IPS DF 19.7 (cell line): ENCODE measurements at regions not wholly inside any gene's neighbourhood (a gene's known extent, or its start where the extent isn't known, plus 50 kb on each side); places are given as distances from the start of the nearest gene placed in this dataset.

Source experiments
- DNase-seq: peaks from one replicate; pipeline ENCODE4 v3.0.0-alpha.2; 2013; ENCODE audit warnings: low read depth, low spot score

DNA sequence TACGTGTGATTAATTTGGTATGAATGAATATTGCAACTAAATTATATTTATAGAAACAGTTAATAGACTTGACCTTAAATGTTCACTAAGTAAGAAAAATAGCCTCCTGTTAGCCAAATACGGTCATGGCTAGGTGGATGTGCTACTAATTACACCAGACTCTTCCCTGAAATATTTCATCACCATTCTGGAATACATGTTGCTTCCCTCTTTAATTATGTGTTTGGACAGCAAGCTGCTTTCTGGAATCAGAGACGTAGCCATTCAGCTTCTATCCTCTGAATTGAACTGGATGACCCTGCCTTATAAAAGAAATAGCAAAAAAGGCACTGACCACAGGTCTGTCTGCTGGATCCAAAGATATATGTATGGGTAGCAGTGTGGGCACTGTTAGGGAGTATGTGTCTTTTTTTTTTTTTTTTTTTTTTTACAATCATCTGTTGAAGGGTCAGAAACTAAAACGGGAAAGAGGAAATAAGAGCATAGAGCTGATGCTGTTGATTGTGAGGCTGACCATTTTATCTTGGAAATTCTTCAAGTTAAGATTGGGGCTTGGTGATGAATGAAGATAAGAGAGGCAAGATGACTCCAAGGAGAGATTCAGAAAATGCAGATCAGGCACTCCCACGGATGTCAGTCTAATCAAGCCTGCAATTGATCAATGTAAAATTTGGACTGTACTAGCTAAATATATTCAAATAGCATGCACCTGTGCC, 283.2 kb upstream of the HSF2 start:
- no peak for DNase-seq

DNA sequence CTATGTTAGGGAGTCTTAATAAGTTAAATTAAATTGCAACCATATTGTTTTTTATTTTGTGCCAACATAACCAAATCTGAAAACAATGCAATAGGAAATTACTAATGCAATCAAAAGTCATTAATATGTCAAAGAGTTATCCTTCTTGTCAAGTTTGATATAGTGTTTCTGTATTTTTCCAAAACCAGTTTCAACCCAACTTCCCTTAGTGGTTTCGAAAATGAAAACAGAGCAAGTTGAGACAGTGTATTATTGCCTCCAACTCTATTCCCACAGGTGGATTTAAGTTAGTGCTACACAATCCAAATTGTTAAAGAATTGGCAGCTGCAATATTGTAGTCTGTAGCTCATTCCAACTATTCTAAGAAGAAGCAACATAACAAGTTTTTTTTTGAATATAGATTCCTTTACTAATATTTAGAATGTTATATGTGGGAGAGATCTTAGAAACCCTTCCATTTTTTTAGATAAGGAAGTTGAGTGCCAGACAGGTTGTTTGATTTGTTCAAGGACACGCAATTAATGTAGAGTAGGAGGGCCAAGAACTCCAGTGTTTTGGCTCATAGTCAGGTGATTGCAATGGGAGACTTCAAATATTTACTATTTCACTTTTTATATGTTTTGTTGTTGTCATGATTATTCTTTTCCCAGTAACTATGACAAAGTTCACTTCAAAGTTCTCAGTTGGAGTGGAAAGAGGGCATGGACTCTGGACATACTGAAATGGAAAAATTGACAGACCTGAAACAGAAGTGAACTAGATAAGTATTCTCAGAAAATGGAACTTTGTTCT, 282.4 kb upstream of the HSF2 start:
- no peak for DNase-seq

DNA sequence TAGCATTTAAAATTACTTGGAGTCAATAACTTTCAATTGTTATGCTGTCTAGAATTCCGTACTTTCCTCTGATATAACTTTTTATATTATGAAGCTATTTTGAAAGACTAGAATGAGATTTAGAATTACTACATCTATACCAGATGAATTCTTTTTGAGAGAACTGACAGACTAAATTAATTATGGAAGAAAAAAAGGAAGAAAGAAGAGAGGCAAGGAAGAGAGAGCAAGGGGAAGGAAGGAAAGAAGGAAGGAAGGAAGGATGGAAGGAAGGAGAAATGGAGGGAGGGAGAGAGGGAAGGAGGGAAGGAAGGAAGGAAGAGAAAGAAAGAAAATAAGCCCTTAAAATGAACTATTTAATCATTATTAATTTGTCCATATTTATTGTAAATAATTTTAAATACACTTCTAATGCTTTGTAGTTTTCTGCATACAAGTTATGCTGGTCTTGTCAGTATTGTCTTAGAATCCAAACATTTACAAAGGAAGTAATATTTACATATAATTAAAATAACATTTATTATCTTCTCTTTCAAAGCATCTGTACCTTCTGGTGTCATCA, 280.4 kb upstream of the HSF2 start:
- no peak for DNase-seq

DNA sequence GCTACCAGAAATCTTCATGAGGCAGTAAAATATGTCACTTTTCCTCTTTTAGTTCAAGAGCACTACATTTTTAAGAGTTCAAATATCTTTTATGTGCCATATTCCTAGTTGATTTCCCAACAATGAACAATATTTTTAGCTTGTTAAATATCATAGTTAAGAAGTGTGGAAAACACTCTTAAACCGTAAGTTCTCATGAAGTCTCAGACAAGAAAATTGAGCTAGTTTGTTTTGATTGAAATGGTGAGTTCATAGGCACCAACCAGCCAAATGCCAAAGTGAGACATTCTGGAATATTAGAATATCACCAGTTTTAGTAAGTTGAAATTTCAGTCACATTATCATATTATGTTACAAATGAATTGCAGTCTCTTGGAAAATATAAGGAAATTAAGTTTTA, 277.2 kb upstream of the HSF2 start:
- no peak for DNase-seq

DNA sequence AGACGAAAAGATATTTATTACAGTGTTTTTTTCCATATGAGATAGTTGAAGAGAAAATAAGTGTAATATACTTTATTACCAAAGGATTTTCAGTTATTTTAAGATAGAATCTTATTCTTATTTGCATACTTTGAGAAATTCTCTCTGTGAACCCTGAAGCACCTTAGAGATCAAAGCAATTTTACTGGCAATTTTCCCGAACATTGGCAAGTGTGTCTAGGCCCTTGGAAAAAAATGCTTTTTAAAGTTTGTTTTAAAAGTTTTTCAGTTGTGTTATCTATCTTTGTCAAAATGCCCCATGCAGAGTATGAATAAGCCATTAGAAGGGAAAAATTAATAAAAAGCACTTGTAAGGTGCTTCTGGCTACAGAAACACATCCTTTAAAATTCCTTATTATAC, 276.8 kb upstream of the HSF2 start:
- DNase-seq: no peak

DNA sequence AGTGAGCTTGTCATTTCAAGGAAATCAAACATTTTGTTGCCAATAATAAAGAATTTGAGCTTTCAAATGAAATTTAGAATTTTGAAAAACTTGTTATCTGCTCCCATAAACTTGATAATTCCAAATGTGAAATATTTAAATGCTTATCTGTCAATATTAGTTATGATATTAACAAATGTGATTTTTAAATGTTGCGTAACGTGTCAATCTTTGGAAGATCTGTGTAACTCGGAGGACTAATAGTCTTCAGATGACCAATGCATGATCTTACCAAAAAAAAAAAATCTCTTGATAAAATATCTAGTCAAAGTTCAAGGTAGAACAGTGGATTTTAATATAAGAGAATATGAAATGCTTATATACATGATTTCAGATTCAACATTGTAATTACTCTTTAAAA, 274.5 kb upstream of the HSF2 start:
- DNase-seq: no peak

DNA sequence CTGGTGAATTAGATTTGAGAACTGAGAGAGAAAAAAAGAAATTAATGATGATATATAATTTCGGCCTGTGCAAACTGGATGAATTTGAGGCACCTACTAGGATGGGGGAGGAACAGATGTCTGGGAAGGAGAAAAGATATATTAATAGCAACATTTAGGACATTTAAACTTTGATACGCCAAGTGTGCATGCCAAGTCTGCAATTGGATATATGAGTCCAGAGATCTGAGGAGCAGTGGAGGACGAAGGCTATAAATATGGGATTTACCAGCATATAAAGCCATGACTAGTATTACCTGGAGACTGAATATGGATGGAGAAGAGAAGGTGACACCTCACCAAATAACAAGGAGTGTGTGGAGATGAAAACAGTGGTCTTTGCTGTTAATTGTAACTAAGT, 272.6 kb upstream of the HSF2 start:
- DNase-seq: no peak

DNA sequence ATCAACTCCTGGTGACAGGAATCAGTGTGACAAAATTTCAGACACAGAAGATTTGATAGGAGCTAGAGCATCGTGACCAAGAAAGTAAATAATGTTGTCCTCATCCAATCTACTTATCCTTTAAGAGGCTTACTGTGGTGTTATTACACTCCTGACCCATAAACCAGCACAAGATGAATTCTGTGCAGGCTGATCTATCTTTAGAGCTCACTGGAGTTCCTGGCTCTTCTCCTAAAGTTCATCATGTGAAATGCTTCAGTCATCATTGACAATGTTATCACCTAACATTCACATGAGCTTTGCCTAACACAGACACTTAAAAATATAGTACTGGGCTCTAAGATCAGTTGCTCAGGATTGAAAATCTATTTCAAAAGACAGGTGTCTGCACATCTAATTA, 271.0 kb upstream of the HSF2 start:
- no peak for DNase-seq

DNA sequence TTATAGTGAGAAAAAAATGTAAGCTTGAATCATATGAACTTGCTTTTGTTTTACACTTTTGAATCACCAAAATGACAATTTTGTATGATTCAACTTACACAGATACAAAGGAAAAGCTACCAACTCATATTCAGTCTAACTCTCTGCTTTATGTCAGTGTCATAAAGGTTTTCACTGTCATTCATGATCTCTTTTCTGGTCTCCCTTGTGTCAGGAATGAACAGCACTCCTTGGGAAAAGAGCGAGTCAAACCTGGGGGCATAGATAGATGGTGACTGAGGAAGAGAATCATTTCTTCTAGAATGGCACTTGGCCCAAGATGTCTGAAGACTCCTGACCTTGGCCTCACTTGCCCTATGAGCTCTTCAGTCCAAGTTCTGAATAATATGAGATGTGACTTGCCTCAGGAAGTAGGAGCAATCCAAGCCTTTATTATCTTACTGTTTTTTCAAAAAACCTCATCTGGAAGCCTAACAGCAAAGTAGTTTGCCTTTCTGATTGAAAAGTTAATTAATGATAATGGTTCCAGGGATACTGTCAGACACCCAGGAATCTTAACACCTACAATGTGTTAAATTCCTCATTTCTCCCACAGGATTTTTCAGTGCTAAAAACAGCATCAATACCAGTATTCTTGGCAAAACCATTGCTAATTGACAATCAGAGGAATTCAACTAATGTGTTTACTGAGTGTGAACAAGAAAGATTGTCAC, 270.0 kb upstream of the HSF2 start:
- DNase-seq: no peak

DNA sequence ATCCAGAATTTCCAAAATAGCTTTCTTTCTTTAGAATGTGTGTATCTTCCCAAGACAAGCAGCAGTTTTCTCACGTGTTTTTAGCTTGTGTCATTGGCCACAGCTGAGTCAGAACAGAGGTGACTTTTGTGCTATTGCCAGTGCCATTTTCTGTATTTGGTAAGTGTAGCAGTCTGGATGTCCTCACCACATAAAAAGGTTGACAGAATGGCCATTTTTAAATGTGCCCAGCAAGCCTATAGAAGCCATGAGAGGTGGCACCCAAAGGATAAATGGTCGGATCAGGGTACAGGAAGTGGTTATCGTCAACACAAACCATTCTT, 269.5 kb upstream of the HSF2 start:
- DNase-seq: no peak

DNA sequence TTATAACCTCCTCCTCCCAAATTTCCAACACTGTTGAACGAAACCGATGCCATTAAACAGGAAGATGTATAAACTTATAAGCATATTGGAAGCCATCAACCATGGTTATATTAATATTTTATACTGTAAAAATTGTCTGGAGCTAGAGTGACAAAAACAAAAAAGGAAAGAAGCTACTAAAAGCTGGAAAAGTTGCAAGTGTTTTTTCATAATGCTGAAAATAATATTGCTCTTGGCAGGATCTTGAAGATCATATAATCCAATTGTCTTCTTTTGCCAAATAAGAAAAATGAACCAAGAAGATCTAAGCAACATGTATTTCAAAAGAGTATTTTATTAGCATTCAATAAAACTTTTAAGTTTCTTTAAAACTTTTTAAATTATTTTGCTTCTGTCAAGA, 268.9 kb upstream of the HSF2 start:
- no peak for DNase-seq

DNA sequence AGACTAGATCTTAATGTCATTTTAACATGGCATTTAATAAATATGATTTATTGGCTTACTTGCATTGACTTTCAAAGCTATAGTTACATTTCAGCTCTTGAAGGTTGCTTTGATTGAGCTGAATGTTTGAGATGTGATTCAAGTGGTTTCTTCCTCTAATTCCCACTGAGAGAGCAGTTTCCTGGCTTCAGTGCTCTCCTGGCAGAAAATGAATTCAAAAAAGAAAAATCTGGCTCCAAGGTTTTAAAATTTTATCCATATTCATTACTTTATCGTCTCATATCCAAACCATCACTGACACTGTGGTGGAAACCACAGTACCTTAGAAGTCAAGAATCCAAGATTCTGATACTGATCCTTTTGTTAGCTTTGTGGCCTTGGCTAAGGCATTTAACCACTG, 263.1 kb upstream of the HSF2 start:
- DNase-seq: no peak

DNA sequence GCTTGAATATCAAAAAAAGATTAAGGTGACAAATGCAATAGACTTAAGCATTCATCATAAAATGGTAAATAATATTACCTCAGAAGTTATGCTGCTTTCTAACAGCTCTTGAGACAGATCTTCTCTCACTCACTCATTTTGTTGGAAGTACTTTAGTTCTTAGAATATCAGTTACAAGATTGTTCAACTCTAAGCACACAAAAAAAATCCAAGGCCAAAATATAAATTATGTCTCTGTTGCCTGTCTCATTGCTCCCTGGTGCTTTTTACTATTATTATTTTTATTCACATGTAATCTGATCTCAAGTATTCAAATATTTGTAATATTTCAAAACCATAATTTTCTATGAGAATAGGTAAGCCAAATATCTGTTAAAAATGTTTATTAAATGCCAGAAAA, 259.4 kb upstream of the HSF2 start:
- DNase-seq: no peak

DNA sequence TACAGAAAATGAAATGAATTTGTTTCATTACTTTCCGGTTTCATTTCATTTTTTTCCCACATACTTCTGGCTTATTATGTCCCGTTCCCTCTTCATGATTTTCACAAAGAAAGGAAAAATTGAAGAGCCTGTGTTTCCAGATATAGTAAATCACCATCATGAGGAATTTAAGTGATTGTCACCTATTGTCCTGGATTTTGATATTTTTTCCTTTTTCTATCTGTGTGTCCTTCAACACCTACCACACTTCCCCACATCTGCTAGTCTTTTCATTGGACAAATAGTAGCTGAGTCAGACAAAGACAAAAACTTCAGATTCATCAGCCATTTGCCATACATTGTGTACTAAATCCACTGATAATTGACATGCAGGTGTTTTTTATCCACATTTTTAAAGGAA, 258.2 kb upstream of the HSF2 start:
- no peak for DNase-seq

DNA sequence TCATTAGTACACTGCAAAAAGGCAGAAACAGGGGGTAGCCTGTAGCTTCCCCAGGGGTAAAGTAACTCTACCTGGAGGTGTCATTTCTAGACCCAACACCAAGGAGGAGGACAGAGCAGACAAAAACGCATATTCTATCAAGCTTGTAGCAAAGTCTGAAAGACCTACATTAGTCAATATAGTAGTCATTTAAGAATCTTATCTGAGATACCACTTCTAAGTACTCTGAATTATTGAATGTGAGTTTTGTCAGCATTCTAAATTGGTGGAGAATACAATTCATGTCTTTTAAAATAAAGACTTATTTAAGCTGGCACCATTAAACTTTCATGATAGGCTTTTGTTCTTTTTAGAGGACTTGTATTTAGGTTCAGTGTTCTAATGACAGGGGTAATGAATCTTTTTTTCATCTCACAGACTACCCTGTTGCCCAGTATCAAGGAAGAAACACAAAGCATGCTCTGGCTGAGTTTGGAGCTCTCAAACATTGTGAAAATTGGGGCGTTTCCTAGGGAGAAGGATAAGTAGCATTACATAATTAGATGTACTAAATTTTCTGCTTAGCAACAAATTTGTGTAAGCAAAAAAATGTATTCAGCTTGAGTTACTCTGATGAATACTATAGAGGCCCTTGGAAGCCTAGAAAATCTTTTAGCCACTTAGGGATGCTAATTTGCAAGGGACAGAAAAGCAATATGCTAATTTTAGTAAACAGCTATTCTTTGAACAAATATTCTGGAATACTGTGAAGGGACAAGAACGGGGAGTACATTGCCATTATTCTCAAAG, 255.4 kb upstream of the HSF2 start:
- no peak for DNase-seq

DNA sequence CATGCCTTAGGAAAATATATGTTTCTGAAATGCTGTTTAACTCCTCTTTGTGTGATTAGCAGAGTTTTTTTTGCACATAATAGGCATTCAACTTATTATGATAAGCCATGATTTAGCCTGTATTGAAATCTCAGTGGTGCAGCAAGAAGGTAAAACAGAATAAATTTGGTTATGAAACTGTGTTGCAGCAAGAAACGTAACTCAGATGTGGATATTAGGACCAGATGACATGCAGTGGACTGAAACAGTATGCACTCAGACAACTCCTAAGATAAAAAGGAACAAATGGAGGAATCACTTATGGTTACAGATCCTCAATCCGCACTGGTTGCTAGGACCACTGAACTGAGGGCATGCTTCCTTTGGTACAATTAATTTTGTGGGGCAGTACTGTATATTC, 254.2 kb upstream of the HSF2 start:
- no peak for DNase-seq

DNA sequence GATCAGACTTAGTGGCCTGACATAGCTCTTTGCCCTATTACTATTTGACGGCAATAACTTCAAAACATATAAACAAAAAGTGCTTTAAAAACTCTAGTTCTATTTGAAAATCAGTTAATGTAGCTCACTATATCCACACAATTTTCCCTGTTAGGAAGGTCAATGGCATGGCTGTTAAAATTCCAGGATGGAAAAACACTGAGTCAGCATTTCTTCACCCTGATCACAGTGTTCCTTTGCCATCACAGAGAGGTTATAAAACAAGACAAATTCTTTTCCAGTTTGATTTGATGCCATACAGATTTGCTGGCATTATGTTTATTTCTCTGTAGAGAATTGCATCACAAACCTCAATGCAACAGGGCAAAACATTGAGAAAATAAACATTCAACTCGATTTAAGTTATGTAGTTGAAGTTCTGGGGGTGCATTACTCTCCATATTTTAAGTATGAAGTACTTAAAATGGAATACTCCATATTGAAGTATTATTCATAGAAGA, 253.7 kb upstream of the HSF2 start:
- no peak for DNase-seq

DNA sequence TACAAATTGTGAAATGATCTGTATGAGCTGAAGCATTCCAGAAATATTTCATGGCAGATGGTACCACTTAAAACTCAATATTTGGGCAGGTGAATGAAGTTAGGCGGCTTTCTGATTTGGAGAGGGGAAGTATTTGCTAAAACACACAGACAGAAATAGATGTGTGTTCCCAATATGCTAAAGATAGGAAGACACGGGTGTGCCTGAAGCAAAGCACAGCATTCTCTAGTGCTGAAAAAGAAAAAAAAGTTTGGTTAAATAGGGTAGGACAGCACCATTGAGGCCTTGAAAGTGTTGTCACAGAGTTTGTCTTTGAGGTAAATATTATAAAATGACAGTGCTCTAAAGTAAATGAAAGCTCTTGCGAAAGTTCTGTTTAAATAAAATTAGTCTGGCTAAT, 252.2 kb upstream of the HSF2 start:
- no peak for DNase-seq

DNA sequence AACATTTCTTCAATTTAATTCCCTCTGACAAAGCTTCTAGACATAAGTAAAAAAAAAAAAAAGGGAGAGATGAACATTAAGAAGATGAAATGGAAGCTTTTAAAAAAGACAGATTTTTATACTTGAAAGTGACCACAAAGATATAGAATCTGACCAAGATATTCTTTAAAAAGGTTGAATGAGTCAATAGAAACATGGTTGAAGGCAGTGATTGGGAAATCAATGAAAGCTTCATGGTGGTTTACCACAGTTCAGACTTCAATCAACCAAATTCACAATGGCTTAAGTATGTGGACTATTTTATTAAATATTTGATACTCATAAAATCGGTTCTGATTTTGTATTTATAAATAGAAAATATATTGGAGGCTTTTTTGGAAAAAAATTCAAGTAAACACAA, 248.4 kb upstream of the HSF2 start:
- no peak for DNase-seq

DNA sequence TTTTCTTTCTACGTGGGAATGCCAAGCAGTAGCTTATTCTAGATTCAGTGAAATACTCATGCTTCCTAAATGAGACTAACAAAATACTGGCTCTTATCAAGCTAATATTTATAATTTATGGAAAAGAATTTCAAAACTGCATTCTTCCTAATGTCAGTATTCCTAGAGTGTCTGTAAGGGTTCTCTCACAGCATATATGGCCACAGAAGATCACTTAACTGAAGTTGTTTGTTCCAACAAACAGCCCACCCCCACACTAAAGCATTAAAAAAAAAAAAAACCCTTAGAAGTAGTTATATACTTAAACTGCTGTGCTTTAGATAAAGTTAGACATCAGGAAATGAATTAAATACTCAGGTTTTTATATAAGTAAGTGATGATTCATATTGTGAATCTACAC, 247.7 kb upstream of the HSF2 start:
- no peak for DNase-seq

DNA sequence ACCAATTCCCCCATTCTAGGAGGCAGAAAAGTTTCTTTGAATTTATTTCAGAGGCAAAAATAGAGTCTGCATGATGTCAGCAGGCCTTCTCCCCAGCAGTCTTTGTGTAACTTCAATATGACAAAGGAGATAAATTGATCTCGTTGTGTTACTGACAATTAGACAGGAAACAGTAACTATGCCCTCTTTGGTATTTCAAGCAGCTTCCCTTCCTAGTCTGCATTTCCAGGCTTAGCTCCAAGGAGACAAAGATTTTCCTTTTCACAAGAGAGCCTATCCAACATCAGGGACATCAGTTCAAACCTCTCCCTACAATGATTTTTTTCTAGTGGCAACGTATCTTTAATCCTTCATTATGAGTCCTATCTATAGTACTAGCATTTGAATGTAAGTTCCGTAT, 245.9 kb upstream of the HSF2 start:
- peak; percentile 25 for DNase-seq

DNA sequence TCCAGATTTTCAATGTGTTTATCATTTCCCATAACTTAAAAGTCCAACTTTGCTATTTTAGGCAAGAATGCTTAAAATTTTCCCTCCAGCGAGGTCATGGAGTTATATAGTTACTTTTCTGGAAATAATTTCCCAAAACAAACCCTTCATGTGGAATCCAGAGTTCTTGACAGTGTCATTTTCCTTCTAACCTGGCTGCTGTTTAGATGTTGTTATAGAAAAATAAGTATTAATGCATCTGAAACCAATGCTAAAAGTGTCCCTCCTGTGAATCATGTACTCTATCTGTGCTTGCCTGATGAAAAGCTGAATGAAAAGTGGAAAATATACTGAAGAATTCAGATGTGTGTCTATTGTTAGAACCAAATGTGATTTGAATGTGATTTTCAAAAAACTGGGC, 245.3 kb upstream of the HSF2 start:
- no peak for DNase-seq
